NCI-H226 (cell line): ENCODE measurements at regions not wholly inside any gene's neighbourhood (a gene's known extent, or its start where the extent isn't known, plus 50 kb on each side); places are given as distances from the start of the nearest gene placed in this dataset.
A peak's percentile ranks its signal among the peaks of the same experiment; 100 is the strongest.
"Not testable (repeated sequence)": the region's sequence is repeated elsewhere in the genome, so short reads cannot be mapped to it uniquely, and the experiment has no call there.

Experiments used
- DNase-seq: peaks from one replicate; pipeline ENCODE4 v3.0.0-alpha.2; 2015

DNA sequence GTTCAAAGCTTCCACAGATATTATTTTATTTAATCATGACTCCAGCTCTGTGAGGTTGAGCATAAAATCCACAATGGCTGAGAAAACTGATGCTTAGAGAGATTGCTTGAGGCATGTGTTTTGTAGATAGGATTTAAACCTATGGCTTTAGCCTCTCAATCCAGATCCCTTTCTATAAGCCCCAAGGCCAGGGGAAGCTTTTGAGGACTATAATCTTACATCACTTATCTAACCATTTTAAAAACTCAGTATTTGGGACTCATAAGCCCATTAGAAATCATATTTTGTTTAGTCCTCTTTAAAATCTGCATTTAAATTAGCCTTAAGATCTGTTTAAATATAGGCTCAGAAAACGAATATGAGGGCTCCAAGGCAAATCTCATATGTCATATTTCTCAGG lies 135.4 kb upstream of the SERPINE2 start:
- no peak for DNase-seq

DNA sequence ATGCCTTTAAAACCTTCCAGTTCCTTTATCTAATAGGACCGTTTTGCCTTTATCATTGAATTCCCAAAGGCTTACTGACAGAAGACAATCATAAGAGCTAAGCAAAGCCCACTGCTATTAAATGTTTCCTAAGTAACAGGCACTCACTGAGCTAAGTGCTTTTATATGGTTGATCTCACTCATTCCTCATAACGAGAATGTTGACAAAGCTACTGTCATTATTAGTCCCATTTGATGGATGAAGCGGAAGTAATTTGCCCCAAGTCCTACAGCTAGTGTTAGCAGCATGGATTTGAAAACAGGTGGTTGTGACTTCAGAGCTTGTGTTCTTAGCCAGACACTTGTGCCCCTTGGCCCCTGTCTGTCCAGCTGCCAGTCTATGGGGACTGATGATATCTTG lies 134.8 kb upstream of the SERPINE2 start:
- no peak for DNase-seq

DNA sequence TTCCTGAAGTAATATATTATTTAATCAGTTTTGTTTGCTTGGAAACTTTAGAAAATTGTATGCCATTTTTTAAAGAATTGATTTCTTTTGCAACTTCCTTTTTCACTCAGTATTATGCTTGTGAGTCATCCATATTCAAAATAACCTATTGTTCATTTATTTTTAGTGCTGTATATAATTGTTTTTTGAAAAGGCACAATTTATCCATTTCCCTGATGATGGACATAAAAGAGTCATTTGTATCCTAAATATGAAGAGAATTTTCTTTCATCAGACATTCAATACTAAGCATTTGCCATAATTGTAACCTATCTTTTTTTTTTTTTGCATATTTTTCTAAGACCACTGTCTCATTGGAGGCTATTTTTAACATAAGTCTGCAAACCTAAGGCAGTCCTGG lies 134.1 kb upstream of the SERPINE2 start:
- no peak for DNase-seq

DNA sequence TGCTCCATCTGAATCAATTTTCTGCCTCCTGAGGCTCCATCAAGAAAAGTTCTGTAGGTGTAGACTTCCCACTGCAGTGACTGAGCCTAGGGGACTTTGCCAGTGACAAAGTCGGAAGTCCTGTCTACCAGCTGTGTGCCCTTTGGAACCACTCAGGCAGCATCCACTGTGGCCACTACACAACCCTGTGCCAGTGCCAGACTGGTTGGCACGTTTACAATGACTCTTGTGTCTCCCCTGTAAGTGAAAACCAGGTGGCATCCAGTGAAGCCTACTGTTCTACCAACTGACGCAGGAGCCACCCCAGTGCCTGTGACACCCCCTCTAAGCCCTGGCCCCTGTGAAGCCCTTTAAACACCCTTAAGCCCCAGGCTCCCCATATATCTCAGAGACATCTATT lies 132.1 kb upstream of the SERPINE2 start:
- no peak for DNase-seq

DNA sequence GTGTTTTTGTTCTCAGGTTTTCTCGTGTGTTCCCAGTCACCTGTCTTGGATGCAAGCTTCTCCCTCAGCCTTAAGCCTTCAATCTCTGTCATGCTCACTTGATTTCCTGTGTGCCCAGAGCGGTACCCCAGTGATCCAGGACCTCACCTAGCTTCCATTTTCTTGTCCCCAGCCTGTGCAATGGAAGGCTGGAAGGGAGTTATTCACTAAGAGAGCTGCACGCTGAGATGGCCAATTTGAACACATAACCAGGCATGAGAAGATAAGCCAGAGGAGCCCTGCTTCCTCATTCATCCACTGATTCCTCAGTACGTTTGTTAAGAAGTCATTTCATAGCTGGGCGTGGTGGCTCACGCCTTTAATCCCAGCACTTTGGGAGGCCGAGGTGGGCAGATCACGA lies 130.8 kb upstream of the SERPINE2 start:
- no peak for DNase-seq

DNA sequence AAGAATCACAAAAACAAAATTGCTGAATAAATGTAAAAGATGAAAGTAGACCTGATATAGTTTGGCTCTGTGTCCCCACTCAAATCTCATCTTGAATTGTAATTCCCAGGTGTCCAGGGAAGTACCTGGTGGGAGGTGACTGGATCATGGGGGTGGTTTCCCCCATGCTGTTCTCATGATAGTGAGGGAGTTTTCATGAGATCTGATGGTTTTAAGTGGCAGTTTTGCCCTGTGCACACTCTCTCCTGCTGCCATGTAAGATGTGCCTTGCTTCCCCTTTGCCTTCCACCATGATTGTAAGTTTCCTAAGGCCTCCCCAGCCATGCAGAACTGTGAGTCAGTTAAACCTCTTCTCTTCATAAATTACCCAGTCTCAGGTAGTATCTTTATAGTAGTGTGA lies 128.7 kb upstream of the SERPINE2 start:
- not testable (repeated sequence) for DNase-seq

DNA sequence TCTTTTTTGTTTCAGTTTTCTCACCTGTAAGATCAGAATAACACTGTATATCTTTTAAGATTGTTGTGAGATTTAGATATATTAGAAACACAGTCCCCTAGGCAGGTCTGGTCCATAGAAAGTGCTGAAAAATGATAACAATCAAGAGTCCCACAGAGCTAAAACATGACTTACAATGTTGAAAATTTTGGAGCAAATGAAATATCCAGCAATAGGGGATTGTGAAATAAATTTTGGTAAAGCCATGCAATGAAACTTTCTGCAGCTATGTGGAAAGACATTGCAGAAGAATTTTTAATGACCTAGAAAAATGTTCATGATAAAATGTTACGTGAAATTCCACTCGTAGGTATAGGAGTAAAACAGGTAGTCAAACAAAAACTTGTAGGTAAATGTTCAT lies 127.6 kb upstream of the SERPINE2 start:
- no peak for DNase-seq

DNA sequence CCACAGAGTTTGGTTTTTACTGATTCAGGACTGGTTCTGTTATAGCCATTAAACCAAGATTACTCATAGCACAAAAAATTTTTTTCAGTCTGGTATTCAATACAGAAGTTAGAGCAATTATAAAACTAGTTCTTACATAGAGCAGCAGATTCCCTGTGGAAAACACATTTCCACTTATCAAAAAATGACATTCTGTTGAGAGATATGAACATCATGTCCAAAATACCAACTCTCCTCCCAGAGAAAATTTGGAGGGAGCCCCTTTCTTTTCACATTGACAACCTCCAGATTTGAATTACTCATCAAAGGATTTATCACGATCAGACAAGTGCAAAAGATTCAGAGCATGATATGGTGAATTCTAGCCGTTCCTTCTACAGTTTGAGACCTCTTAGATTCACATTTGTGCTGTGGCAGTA lies 126.8 kb upstream of the SERPINE2 start:
- DNase-seq: no peak

DNA sequence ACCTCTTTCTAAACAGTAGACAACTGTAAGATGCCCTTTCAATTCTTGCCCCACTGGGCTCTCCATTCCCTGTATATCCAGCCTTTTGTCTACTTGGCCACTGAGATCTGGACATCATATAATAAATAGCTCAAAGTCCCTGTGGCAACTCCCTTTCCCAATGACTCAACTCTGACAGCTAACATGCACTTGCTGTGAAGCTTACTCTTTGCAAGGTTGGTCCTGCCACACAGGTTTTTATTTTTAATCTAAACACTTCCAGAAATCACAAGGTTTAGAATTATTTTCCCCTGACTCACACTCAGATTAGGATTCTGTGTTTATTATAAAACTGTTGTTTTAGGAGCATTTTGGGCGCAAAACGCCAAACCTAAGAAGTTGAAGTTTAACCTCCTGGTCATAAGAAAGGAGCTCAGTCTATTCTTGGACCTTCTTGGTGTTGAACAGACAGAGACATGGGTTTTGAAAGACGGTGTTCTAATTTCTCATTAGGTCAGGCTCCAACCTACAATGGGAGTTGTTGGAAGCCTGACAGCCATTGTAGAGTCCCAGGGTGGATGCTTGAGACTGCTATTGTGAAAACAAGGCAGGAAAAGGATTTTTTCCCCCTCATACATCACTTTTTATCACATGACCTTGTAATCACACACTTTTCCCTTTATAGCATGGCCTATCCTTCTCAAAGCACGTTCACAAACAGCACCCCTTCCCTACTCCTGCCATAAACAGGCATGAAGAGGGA lies 124.7 kb upstream of the SERPINE2 start:
- DNase-seq: peak; percentile 61

DNA sequence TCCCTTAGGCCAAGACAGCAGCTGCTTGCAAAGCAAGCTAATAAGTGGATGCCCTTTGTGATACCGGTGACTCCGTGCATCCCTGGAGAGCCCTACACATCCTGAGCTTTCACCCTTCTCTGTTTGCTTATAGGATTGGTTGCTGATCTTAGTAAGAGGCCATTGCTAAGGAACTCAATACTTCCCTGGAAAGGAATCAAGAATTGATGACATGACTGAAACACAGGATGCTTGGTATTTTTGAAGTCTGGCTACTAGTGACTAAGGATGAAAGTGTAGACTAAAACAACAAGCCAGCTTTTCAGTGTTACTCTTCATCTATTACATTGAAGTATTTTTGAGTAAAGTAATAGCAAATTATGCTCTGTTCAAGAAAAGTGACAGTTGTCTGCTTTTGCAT lies 123.0 kb upstream of the SERPINE2 start:
- no peak for DNase-seq

DNA sequence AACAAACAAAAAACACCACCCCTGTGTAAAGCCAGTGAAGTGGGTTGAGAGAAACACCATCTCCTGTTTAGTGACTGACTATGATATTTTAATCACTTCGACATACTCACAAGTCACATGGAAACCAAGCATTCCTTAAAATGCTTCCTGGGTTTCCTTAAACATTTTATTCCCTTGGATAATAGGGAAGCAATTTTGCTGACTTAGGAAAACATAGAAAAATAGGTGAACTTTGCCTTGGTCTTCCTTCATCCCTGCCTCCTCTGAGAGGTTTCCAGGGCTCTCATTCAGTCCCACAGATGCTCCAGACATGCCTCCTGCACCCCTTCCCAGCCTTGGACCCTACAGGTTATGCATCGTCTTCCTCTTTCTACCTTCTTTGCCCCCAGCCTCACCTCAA lies 122.6 kb upstream of the SERPINE2 start:
- no peak for DNase-seq

DNA sequence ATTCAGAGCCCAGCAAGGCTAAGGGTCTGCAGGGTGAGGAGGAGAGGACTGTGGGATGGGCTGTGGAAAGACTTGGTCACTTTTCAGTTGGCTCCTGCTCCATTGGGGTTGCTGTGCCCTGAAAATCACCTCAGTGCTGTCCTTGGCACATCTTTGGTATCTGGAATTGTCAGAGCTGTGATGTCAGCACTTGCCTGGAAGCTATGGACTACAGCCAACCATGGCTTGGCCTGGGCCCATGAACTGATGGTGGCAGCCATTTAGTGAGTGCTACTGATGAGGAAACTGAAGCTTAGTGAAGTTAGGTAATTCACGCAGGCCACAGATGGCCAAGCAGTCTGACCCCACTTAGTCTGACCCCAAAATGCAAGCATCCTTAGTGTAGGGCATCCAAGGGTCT lies 121.8 kb upstream of the SERPINE2 start:
- DNase-seq: no peak

DNA sequence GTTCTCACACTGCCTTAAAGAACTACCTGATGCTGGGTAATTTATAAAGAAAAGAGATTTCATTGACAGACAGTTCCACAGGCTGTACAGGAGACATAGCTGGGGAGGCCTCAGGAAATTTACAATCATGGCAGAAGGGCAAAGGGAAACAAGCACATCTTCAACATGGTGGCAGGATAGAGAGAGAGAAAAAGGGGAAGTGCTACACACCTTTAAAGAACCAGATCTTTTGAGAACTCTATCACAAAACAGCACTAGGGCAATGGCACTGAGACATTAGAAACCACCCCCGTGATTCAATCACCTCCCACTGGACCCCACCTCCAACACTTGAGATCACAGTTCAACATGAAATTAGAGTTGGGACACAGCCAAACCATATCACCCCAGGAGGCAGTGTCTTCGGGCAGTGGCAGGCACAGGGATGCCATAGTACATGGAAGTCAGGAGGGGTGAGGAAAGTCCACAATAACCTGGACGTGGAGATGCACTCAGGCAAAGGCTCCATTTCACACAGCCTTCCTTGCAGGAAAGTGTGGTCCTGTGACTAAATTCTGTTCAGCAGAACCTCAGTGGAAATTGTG lies 120.4 kb upstream of the SERPINE2 start:
- no peak for DNase-seq

DNA sequence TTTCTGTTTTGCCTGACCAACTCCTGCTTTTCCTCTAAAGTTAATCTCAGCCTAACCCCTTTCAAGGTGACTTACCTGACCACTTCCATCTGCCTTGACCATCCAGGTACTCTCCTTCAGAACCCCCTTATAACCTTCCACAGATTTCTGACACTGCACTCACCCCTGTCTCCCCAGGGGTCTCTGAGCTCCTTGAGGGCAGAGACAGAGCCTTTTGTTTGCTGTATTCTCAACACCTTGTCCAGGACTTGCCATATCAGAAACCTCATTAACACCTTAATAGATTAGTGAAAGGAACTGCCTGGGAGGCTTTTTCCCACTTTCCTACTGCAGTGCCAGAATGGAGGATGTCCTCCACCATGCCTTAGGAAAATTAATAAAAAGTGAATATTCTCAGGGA lies 119.7 kb upstream of the SERPINE2 start:
- no peak for DNase-seq

DNA sequence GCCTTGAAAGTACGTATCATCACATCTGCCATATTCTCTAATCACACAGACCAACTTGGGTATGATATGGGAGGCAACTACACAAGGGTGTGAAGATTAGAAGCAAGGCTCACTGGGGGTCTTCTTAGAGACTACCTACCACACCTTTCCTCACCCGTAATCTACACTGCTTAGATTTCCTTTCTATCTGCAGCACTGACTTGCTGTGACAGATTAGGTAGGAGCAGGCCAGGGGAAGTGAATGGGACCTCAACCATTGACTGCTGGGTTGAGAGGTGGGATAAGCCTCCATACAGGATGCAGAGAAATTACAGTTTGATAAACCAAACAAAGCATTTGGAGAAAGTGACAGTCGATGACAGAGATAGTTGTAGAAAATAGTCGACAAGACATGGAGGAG lies 119.0 kb upstream of the SERPINE2 start:
- no peak for DNase-seq

DNA sequence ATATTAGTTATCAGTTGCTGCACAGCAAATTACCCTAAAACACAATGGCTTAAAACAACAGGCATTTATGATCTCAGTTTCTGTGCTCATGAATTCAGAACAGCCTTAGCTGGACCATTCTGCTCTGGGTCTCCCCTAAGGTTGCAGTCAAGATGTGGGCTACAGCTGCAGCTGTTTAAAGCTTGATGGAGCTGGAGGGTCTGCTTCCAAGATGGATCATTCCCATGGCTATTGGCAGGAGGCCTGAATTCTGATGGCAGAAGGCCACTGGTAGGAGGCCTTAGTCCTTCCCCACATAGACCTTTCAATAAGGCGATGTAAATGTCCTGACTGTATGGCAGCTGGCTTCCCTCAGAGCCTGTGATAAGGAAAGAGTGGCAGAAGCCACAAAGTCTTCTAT lies 118.6 kb upstream of the SERPINE2 start:
- no peak for DNase-seq

DNA sequence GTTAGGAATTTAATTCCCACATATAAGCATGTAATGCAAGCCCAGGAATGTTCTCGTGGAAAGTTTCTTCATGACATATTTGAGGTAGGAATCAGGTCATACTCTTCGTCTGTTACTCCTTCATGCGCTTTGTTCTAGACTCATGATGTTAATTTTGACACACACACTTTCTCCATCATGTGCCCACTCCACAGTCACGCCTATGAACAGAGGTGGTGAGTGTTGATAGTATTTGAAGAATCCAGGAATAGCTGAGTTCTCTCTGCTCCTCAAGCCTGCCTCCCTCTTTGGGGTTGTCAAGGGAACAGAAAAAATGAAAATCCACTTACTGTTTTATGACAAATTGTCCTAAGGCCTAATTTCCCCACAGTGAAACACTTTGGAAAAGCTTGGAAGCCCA lies 117.3 kb upstream of the SERPINE2 start:
- no peak for DNase-seq

DNA sequence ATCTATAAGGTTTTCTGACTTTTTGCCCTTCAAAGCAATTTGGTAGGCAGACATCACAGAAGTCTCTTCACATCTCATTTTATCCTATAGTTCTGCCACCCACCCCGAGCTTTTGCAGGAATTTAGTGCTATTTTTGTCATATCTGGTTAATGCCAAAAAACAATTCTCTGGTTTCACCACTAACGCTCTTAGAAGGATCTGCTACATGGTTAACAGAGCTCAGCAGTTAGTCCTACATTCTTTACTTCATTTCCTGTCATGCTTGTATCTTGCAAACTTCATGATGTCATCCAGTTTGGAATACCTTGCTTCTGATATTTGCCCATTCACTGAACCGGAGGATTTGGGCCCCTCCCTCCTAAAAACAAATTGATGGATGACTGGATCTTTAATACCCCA lies 116.8 kb upstream of the SERPINE2 start:
- peak; percentile 41 for DNase-seq

DNA sequence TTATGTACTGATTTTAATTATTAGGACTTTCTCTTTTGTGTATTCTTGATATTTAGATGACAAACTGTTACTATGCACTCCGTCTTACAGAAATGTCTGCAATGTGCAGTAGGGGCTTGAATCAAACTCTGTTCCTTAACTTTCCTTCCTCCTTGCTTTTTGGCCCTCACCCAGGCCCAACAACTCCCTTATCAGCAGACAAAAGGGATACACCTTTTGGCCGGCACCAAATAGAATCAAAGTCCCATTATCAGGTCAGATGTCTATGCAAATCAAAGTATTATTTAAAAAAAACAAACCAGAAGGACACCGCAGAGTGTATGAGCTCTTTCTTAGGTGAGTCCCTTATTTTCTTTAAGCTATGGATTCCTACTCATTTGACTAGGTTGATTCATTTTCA lies 116.3 kb upstream of the SERPINE2 start:
- DNase-seq: no peak

DNA sequence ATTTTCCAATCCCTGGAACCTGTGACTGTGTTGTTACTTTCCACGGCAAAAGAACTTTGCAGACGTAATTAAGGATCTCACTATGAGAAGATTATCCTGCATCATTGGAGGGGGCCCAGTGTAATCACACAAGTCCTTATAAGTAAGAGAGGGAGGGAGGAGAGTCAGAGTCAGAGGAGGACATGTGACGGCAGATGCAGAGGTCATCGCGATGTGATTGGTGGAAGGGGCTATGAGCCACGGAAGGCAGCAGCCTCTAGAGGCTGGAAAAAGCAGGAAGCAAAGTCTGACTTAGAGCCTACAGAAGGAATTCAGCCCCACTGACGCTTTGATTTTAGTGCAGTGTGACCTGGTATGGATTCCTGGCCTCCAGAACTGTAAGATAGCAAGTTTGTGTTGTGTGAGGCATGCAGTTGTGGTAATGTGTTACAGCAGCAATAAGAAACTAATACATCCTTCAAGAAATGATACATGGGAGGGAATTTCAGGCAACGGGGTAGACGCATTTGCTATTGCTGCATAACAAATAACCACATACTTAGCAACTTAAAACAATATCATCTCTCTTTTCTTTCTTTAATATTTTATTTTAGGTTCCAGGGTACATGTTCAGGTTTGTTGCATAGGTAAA lies 112.7 kb upstream of the SERPINE2 start:
- no peak for DNase-seq

DNA sequence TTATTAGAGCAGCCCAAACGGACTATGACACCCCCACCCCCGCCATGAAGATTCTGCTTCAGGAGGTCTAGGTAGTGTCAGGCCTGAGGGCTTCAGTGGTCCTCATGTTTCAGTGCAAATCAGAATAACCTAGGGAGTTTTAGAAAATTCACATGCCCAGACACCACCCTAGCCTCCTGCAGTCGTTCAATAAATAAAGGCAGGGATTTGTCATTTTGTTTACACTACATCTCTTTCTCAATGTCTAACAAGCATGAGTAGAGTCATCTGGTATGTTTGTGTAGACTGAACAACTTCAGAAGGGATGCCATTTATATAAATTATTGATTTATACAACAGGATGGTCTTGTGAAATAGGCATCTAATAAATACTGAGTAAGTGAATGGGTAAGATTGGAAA lies 112.1 kb upstream of the SERPINE2 start:
- no peak for DNase-seq

DNA sequence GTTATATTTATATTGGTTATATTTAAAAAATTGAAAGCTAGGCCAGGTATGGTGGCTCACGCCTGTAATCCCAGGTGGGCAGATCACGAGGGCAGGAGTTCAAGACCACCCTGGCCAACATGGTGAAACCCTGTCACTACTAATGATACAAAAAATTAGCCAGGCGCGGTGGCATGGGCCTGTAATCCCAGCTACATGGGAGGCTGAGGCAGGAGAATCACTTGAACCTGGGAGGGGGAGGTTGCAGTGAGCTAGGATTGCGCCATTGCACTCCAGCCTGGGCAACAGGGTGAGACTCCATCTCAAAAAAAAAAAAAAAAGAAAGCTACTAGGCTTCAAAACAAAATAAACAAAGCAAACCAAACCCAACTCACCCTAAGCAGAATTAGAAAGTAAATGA lies 109.0 kb upstream of the SERPINE2 start:
- not testable (repeated sequence) for DNase-seq

DNA sequence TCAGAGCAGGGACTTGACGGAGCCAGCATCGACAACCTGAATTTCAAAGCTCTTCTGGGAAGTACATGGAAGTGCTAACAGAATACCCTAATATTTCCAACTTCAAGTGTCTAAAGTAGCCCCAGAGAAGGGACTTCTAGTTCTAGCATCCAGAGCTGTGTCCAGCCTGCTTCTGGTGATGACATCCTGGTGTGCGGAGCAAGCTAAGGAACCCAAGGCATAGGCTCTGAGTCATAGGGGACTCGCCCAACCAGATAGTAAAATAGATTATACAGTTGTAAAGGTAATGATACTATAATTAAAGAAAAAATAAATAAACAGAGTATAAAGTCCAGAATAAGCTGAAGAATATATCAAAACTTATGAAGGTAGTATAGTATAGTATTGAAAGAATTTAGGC lies 108.1 kb upstream of the SERPINE2 start:
- no peak for DNase-seq

DNA sequence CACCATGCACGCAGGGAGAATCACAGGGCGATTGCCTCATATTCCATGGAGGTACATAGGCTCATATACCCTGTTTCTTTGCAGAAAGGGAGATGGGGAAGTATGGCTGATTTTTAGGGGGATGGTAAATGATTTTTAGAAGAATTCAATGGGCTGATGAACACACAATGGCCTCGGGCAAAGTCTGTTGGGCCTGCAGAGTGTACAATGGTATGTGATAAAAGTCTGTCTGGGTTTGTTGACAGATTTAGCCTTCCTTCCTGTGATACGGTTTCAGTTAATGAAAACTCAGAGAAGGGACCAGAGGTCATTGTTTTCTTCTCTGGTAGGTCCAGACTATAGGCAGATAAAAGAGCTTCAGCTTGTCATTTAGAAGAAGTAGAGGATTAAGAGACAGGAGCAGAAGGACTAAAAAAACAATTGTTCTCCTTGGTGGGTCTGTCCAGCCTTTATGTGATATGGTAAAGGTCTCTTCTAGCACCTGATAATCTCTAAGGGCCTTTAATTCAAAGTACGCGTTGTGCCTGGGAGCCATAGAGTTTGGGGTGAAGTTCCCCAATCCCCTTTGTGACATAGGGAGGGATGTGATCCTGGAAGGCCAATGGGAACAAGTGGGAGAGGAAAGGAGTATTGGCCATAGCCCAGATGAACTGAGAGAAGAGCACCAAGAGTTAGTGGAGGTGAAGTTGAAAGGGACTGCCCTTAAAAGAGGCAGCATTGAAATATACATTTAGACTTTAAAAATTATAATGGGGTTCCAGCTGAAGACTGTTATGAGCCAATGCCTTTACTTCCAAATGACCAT lies 107.5 kb upstream of the SERPINE2 start:
- DNase-seq: no peak
